ENCODE measurements at regions not wholly inside any gene's neighbourhood (a gene's known extent, or its start where the extent isn't known, plus 50 kb on each side); places are given as distances from the start of the nearest gene placed in this dataset.

- TF ChIP-seq CTCF (IDR thresholded peaks at IDR 0.05): no peak
These were observed 508.9 kb downstream of the FBXO15 start for GRCh38 chr18:73638709-73639108.

GRCh38 chr18:73636355-73636754 is 511.3 kb downstream of the FBXO15 start:
- H3K27ac Mint-ChIP-seq: no peak overlapping the region
- 78% methylated on average over 2 of the region's 2 CpGs for WGBS (ENCODE audit: insufficient coverage)
- no peak for DNase-seq
- intact Hi-C loops (cut with micrococcal nuclease): no loop called here
- Histone ChIP-seq H3K36me3 (ENCODE audit: control insufficient read depth, insufficient read depth, low read length) (no peaks in the 10 kb centered on the region), H3K27ac (ENCODE audit: low read length) (no peak overlapping the region), H3K27me3 (ENCODE audit: control insufficient read depth, insufficient read depth, low read length) (no peaks in the 10 kb centered on the region), H3K9me3 (ENCODE audit: control insufficient read depth, insufficient read depth, low read length) (no peaks in the 10 kb centered on the region), H3K4me3 (ENCODE audit: low read length) (no peak overlapping the region), H3K4me1 (ENCODE audit: control insufficient read depth, insufficient read depth, low read length) (no peaks in the 10 kb centered on the region)
- no peaks in the 10 kb centered on the region for H3K4me1 Mint-ChIP-seq
- no peak overlapping the region for H3K4me3 Mint-ChIP-seq
- no peak for TF ChIP-seq CTCF (IDR thresholded peaks at IDR 0.05)
- H3K27me3 Mint-ChIP-seq (ENCODE audit: low read depth in 2 of 2): no peaks in the 10 kb centered on the region
- no peak for ATAC-seq
- peaks cover 0 to 11% of the 10 kb centered on the region in 2 donors for H3K9me3 Mint-ChIP-seq
- peaks cover 6% of the 10 kb centered on the region for H3K36me3 Mint-ChIP-seq

More at GRCh38 chr18:73638709-73639108, 508.9 kb downstream of the FBXO15 start:
- no peaks in the 10 kb centered on the region for H3K4me1 ChIP-seq (ENCODE audit: control insufficient read depth, insufficient read depth, low read length)
- ATAC-seq: no peak
- H3K4me3 ChIP-seq (ENCODE audit: low read length): no peak overlapping the region
- intact Hi-C loops (cut with micrococcal nuclease): no loop called here
- DNase-seq: no peak
- Mint-ChIP-seq H3K36me3 (peaks cover 6% of the 10 kb centered on the region), H3K27me3 (ENCODE audit: low read depth in 2 of 2) (no peaks in the 10 kb centered on the region), H3K27ac (no peak overlapping the region), H3K4me1 (no peaks in the 10 kb centered on the region), H3K4me3 (no peak overlapping the region), H3K9me3 (peaks cover 0 to 11% of the 10 kb centered on the region in 2 donors)
- no peaks in the 10 kb centered on the region for H3K9me3 ChIP-seq (ENCODE audit: control insufficient read depth, insufficient read depth, low read length)
- no peaks in the 10 kb centered on the region for H3K36me3 ChIP-seq (ENCODE audit: control insufficient read depth, insufficient read depth, low read length)
- H3K27ac ChIP-seq (ENCODE audit: low read length): no peak overlapping the region
- no peaks in the 10 kb centered on the region for H3K27me3 ChIP-seq (ENCODE audit: control insufficient read depth, insufficient read depth, low read length)

GRCh38 chr18:73626859-73627258 is 520.8 kb downstream of the FBXO15 start:
- Histone ChIP-seq H3K27ac (ENCODE audit: low read length) (no peak overlapping the region), H3K36me3 (ENCODE audit: control insufficient read depth, insufficient read depth, low read length) (no peaks in the 10 kb centered on the region), H3K27me3 (ENCODE audit: control insufficient read depth, insufficient read depth, low read length) (no peaks in the 10 kb centered on the region), H3K9me3 (ENCODE audit: control insufficient read depth, insufficient read depth, low read length) (no peaks in the 10 kb centered on the region), H3K4me1 (ENCODE audit: control insufficient read depth, insufficient read depth, low read length) (no peaks in the 10 kb centered on the region), H3K4me3 (ENCODE audit: low read length) (no peak overlapping the region)
- ATAC-seq (no peak), DNase-seq (no peak)
- no peaks in the 10 kb centered on the region for H3K4me1 Mint-ChIP-seq
- H3K36me3 Mint-ChIP-seq: no peaks in the 10 kb centered on the region
- no peaks in the 10 kb centered on the region for H3K27me3 Mint-ChIP-seq (ENCODE audit: low read depth in 2 of 2)
- intact Hi-C loops (cut with micrococcal nuclease): no loop called here
- TF ChIP-seq CTCF (IDR thresholded peaks at IDR 0.05): no peak
- no peak overlapping the region for H3K4me3 Mint-ChIP-seq
- H3K9me3 Mint-ChIP-seq: peaks cover 7 to 10% of the 10 kb centered on the region in 2 donors
- 69% methylated on average over 2 of the region's 2 CpGs for WGBS (ENCODE audit: insufficient coverage)
- no peak overlapping the region for H3K27ac Mint-ChIP-seq

- ATAC-seq: no peak
- no peaks in the 10 kb centered on the region for H3K27me3 Mint-ChIP-seq (ENCODE audit: low read depth in 2 of 2)
- Histone ChIP-seq H3K27me3 (ENCODE audit: control insufficient read depth, insufficient read depth, low read length) (no peaks in the 10 kb centered on the region), H3K4me1 (ENCODE audit: control insufficient read depth, insufficient read depth, low read length) (no peaks in the 10 kb centered on the region), H3K36me3 (ENCODE audit: control insufficient read depth, insufficient read depth, low read length) (no peaks in the 10 kb centered on the region), H3K4me3 (ENCODE audit: low read length) (no peak overlapping the region), H3K27ac (ENCODE audit: low read length) (no peak overlapping the region), H3K9me3 (ENCODE audit: control insufficient read depth, insufficient read depth, low read length) (no peaks in the 10 kb centered on the region)
- no peak for TF ChIP-seq CTCF (IDR thresholded peaks at IDR 0.05)
- no peak overlapping the region for H3K27ac Mint-ChIP-seq
- no peak overlapping the region for H3K4me3 Mint-ChIP-seq
- H3K9me3 Mint-ChIP-seq: peaks cover 8 to 10% of the 10 kb centered on the region in 2 donors
- WGBS (ENCODE audit: insufficient coverage): no CpG with 5 or more reads among the region's 2 CpGs
- intact Hi-C loops (cut with micrococcal nuclease): no loop called here
- H3K36me3 Mint-ChIP-seq: no peaks in the 10 kb centered on the region
- DNase-seq: no peak
- H3K4me1 Mint-ChIP-seq: no peaks in the 10 kb centered on the region
These were observed 521.4 kb downstream of the FBXO15 start for GRCh38 chr18:73626221-73626620.
